ENCODE measurements at regions not wholly inside any gene's neighbourhood (a gene's known extent, or its start where the extent isn't known, plus 50 kb on each side); places are given as distances from the start of the nearest gene placed in this dataset.
"Not testable (repeated sequence)": the region's sequence is repeated elsewhere in the genome, so short reads cannot be mapped to it uniquely, and the experiment has no call there.

DNA sequence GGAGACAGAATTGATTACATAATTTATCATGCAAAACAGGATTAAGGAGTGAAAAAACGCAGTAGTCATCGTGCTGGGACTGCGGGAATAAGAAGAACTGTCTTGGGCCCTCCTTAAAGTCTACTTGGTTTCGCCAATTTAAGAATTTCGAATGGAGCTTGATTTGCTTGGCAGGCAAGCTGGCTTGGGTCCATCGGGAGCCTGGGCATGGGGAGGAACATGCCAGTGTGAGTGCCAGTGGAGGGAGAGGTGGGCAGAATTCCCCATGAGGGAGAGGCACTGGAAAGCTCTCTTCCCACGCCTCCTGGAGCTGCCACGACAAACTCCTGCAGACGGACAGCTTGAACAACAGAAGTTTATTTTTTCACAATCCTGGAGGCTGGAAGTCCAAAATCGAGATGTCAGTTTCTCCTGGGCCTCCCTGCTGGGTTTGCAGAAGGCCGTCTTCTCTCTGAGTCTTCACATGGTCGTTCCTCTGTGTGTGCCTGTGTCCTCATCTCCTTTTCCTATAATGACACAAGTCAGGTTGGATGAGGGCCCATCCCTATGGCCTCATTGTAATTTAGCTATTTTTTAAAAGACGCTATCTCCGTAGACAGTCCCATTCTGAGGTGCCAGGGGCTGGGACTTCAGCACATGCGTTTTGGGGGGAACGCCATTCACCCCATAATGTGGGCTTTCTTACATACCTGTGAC, 528.7 kb upstream of the DPP6 start:
- DNase-seq (ENCODE audit: low read depth in 2 of 2) = no peak

DNA sequence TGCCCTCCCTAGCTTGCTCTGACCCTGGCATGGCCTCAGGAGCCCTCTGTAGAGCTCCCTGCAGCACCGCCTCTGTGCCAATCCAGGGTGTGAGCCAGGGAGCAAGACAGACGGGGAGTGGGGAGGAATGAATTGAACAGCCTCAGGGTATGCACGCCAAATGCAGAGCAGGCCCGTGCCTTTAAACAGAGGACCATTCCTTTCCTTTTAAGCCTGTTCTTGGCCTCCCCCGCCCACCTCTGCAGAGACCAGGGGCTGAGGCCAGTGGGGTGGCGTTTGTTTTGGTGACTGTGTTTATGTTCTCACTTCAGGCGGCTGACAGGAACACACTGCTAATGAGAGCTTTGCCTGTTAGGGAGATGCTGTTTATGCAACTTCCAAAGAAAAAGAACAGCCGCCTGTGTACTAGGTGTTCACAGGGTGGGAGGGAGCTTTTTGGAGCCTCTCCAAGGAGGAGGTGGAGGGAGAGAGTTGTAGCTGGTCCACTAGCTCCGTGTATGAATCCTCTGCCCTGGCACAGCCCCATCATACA, 528.1 kb upstream of the DPP6 start:
- no peak for DNase-seq (ENCODE audit: low read depth in 2 of 2)

DNA sequence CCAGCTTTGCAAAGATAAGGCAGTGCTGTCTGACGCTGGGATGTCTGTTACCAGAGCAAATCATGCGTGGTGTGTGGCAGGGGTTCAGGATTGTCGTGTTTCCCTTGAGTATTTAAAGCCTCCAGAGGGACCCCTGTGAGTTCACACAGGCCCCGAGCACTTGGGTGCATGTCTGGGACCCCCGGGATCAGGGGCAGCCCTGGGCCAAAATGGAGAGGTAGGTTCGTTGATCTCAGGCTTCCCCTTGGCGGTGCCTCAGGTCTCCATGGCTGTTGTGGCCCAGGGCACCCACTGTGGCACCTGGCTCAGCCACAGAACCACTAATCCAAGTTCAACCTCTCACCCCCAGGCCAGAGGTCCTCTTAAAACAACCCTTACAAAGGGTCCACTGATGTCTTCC, 523.1 kb upstream of the DPP6 start:
- no peak for DNase-seq (ENCODE audit: low read depth in 2 of 2)

DNA sequence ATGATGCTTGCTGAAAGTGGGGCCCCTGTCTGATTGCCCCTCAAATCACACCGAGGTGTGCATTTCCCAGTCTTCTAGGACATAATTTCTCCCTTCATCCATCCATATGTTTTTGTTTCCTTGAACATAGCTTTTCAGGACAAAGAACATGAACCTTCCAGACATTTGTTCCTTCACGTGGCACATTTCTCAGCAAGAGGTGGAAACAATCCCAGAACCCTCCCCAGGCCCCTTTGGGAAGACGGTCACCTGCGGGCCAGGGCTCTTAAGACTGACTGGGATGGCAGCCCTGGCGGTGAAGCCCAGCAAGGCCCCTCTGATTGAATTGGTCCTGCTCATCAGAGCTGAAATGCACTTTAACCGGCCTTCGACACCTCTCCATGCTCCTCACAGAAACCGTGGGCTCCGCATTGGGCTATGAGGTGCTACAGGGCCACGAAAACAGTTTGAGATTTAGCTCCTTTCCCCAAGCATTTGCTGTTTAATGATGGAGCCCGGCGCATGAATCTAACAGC, 522.5 kb upstream of the DPP6 start:
- no peak for DNase-seq (ENCODE audit: low read depth in 2 of 2)

DNA sequence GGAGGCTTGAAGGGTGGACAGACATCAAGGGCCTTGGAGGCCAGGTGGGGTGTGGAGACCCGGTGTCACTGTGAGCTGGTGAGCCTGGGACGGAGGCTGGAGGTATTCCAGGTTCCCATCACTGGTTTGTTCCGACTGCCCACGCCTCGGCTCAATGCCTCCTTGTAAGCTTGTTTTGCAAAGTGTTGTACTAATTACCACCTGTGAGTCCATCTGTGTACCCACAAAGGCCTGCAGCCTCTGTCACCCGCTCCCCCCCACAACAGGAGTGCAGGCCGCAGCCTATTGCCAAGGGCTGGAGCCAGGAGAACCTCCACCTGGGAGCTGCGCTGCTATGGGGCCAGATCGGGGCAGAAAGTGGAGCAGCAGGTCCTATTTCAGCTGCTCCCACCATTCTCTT, 521.8 kb upstream of the DPP6 start:
- no peak for DNase-seq (ENCODE audit: low read depth in 2 of 2)

DNA sequence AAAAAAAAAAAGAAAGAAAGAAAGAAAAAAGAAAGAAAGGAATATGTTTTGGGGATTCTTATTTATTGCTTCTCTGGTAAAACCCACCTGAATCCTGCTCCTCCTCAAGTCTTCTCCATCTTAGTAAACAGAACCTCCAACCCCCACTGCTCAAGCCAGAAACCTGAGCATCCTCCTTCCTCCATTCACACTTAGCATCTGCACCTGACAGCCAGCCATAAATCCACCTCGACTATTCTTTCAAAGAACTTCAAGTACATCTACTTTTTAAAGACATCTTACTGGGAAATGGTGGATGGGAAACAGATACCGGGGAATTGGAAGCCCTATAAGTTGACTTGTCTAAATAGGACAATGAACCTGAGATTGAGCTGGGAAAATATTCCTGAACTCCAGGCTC, 519.9 kb upstream of the DPP6 start:
- DNase-seq (ENCODE audit: low read depth in 2 of 2) = no peak

DNA sequence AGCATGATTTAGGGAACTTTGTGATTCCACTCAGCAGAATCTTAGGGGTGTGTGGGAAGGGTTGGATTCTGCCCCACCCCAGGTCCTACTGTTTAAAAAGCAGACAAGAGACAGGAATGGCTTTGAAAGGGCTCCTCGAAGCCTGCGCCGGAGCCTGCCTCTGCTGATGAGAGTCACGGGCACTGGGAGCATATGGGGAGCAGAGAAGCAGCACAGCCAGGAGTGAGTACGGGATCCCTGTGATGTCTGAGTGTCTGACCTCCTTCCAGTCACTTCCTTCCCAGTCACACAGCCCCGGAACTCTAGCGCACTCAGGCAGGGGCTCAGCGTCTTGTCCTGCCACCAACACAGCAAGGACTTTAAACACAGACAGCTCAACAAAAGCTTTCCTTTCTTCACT, 514.9 kb upstream of the DPP6 start:
- DNase-seq (ENCODE audit: low read depth in 2 of 2) = no peak

DNA sequence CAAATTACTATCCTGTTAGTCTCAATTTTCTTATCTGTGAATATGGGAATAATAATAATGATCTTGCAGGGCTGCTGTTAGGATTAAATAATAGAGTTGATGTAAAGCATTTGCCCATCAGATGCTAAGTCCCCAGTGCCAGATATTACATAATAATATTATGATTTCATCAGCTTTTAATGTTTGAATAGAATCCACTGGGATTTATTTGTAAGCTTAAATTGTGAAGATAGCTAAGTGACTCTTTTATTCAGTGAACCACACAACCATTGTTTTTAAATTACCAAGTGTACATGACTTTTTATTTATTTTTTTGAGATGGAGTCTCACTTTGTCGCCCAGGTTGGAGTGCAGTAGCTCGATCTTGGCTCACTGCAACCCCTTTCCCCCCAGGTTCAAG, 510.3 kb upstream of the DPP6 start:
- DNase-seq (ENCODE audit: low read depth in 2 of 2) = no peak

DNA sequence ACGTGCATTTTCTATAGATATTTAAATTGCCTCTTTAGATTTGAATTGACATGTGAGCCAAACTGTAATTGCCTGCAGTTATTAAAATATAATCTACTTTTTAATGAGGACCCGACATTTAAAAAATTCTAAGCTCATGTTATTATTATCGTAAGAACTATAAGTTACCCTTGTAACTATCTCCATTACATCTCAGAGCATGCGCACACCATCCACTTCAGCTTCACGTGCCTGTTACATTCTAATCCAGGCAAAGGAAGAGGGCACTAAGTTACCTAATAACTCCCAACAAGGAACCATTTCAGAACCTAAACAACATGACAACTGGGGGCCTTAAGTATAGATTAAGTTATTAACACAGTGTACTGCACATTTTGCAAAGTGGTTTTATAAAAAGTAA, 509.0 kb upstream of the DPP6 start:
- no peak for DNase-seq (ENCODE audit: low read depth in 2 of 2)

DNA sequence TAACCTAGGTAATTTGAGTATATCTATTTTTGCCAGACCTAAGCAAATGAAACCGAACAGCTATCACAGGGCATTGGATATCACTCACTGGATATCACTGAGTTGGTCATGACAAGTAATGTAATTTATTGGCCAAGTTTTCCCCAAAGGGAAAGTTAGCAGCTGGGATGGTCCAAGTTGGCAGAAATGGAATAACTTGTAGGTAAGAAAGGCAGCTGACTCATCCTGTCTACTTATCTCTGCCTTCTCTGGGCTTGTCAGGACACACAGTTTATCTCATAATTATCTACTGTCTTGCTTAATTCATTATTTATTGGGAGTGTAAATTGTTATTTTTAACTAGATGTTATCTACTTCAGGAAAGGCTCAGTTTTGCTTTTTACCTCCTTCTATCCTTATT, 502.0 kb upstream of the DPP6 start:
- DNase-seq (ENCODE audit: low read depth in 2 of 2) = no peak

DNA sequence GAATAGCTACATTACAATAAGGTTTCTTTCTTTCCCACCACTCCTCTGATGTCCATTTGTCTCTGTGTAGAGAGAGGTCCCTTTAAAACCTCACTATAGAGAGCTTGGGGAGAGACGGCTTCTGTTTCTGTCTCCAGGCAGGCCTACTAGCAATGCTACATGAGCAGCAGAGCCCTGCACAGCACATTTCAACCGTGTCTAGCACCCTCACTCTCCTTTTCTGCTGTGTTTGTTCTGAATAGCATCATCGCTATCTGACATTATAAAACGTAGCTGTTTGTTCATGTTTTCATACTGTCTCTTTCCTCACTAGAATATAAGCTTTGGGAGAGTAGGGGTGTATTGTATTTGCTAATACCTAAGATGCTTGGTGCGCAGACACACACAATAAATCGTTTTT, 487.8 kb upstream of the DPP6 start:
- no peak for DNase-seq (ENCODE audit: low read depth in 2 of 2)

DNA sequence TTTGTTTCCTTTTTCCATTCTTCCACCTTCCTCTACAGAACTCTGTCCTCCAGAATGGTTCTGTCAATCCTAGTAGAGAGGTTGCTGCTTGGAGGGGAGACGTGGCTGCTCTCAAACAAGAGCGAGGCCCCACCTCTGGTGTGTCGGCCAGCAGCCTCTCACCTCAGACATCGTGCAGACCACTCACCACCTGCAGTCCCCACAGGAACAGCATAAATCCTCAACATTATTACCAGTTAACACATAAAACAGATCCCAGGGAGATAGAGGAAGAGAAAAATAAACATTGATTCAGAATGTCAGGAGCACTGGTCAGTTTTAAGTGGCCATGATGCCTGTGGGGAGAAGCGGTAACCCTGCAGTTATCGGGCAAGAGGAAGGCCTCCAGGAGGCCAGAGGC, 485.9 kb upstream of the DPP6 start:
- no peak for DNase-seq (ENCODE audit: low read depth in 2 of 2)

DNA sequence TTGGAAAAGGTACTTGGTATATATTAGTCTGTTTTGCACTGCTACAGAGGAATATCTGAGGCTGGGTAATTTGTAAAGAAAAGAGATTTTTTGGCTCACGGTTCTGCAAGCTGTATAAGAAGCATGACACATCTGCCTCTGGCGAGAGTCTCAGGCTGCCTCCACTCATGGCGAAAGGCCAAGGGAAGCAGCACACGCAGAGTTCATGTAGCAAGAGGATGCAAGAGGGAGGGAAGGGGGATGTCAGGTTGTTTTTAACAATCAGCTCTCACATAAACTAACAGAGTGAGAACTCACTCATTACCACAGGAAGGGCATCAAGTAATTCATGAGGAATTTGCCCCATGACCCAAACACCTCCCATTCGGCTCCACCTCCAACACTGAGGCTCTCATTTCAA, 484.8 kb upstream of the DPP6 start:
- no peak for DNase-seq (ENCODE audit: low read depth in 2 of 2)

DNA sequence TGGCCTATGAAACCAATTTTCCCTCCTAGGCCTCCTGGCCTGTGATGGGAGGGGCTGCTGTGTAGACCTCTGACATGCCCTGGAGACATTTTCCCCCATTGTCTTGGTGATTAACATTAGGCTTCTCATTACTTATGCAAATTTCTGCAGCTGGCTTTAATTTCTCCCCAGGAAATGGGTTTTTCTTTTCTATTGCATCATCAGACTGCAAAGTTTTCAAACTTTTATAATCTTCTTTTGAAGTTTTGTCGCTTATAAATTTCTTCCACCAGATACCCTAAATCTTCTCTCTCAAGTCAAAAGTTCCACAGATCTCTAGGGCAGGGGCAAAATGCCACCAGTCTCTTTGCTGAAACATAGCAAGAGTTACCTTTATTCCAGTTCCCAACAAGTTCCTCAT, 482.7 kb upstream of the DPP6 start:
- DNase-seq (ENCODE audit: low read depth in 2 of 2) = not testable (repeated sequence)

DNA sequence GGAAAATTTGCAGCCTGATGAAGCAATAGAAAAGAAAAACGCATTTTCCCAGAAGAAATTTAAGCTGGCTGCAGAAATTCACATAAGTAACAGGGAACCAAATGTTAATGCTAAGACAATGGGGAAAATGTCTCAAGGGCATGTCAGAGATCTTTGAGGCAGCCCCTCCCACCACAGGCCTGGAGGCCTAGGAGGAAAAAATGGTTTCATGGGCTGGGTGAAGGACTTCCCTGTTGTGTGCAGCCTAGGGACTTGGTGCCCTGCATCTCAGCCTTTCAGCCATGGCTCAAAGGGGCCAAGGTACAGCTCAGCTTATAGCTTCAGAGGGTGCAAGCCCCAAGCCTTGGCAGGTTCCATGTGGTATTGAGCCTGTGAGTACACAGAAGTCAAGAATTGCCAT, 476.1 kb upstream of the DPP6 start:
- no peak for DNase-seq (ENCODE audit: low read depth in 2 of 2)

DNA sequence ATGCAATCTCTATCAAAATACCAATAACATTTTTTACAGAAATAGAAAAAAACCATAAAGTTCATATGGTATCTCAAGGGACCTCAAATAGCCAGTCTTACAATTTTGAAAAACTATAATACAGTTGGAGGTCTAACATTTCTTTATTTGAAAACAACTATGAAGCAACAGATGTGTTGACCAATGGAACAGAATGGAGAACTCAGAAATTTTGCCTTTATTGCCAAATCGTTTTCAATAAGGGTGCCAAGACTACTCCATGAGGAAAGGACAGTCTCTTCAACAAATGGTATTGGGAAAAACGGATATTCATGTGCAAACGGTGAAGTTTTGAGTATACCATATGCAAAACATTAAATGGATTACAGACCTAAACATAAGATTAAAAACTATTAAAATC, 470.8 kb upstream of the DPP6 start:
- no peak for DNase-seq (ENCODE audit: low read depth in 2 of 2)

DNA sequence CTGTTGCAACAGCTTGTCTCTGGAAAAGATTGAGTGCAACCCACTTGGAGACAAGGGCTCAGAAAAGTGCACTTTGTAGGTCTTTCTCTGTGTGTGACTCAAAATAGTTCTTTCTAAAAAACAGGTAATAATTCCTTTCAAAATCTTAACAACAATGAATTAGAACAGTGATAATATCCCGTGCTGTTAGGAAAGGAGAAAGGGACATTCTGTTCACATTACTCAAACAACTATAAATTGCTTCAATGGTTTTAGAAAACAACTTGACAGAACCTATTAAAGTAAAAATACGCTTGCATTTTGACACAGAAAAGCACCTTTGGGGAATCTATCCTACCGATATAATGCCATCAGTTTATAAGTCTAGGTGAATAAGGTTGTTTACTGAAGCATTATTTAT, 468.1 kb upstream of the DPP6 start:
- no peak for DNase-seq (ENCODE audit: low read depth in 2 of 2)

DNA sequence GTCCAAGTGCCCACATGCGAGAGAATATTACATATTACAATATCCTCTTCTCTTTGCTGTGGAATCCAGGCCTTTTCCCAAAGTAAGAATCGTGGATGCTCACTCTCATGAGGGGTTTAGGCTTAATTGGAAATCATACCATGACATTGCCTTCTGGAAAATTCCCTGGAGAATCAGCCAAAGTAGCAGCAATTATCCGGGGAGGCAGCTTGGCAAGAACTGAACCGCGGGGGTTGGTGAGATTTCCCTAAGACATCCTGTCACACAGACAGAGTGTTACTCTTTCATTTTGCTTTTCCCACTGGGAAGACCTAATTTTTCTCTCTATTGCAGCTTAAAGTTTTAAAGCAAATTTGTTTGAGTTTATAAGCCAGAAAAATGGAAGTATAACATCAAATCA, 463.6 kb upstream of the DPP6 start:
- DNase-seq (ENCODE audit: low read depth in 2 of 2) = no peak

DNA sequence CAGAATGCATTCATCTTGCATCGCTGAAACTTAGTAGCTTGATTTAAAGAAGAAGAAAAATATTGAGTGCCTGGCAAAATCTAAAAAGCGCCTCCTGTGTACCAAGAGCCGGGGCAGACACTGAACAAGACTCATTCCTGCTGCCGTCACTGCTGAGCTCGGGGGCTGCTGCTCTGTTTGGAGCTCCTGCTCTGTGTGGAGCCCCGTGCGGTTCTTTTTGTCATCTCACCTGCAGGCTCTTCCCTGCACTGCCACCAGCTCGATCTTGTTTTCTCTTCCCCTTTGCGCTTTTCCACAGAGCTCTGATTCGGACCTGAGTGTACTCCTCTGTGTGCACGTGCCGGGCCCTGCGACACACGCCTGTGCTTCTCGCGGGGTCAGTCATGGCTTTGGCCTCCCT, 462.1 kb upstream of the DPP6 start:
- DNase-seq (ENCODE audit: low read depth in 2 of 2) = no peak

DNA sequence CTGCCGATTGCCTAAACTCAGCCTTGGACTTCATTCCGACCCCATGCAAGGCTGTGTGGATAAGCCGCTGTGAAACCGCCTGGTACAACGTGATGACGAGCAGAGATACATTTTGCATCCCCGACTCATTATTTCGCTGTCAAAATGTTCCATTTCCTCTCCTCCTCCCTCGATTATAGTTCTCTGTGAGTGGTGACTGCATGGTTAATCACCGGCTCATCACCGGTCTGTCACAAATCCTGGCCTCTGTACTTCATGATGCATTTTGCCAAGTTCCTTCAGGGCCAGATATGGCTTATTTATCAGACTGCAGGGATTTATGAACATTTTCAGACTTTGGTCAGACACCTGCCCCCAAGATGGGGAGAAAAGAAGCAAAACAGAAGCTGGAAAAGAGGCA, 461.6 kb upstream of the DPP6 start:
- no peak for DNase-seq (ENCODE audit: low read depth in 2 of 2)

DNA sequence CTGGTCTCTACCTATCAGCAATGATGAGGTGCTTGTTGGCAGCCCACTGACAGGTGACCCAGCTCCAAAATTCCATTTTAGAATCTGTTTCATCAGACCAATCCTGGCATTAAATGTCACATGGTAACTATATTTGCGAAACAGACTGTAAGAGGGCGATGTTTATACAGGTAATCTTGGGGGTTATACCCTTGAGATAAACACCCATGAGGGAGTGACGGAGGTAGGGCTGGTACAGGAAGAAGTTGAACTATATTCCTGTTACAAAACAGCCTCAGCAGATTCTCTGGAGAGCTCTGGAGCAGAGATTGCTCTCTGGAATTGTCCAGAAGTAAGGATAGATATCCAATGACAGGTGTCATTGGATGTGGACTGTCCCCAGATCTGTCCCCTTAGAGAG, 444.8 kb upstream of the DPP6 start:
- DNase-seq (ENCODE audit: low read depth in 2 of 2) = no peak

DNA sequence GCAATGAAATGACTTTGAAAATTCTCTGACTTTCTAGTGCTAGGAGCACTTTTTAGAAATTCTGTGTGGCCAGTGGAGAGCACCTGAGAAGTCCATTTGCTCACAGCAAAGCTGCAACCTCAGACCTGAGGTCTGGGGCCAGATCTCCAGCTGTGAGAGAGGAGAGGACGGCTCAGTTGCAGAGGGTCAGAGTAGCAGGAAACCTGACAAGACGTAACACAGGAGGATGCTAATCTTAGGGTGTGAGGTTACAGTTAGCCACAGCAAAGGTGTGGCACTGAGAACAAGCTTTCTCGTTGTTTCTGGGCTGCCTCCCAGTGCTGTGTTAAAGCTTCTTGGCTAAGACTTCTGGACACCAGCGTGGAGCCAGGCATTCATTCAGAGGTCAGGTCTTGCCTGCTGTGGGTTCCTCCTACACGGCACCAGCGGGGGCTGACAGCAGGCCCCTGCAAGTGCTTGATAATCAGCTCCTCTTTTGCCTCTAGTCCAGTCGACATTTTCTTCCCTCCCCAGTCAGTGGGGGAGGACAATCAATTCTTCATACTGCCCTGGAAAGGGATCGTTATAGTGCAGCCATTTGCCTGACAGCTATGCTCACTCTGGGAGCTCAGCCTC, 435.4 kb upstream of the DPP6 start:
- DNase-seq (ENCODE audit: low read depth in 2 of 2) = no peak

DNA sequence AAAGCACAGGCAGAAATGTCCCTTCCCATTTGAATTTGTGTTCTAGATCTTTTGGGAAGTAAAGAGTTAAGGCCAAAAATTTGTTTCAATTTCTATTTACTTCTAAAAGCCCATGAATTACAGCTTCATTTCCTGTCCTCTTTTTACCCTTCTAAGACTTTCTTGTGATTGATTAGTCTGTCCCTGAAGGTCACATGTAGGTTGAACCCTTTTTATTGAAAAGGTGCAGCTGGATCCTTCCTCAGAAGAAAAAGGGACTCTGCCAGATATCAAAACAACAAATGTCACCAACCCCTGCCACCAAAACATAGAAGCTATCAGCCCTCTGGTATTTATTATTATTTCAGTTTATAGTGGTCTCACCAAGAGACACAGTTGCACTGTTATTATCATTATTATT, 424.9 kb upstream of the DPP6 start:
- DNase-seq (ENCODE audit: low read depth in 2 of 2) = no peak

DNA sequence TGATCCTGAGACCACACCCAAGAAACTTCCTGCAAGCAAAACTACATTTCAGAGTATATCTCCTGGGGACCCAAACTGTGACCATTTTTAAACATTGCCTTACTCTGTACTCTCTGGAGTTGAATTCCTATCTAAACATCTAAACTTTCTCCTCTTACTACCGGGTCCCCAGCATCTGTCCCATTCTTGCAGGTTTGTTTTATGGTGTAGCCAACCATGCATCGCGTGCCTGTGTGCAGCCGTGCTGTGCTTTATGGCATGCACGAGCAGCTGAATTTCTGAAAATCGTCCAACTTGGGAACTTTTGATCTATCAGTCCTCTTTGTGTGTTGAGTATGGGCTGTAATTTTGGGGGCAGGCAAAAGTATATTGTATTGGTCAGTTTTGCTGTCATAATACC, 423.8 kb upstream of the DPP6 start:
- DNase-seq (ENCODE audit: low read depth in 2 of 2) = no peak
